Body of pancreas (tissue), 4 donors: ENCODE measurements at regions not wholly inside any gene's neighbourhood (a gene's known extent, or its start where the extent isn't known, plus 50 kb on each side); places are given as distances from the start of the nearest gene placed in this dataset.

ENCODE experiments used
- CTCF ChIP-seq, 7 experiments: fragments of 450-650 bp in 4 of 7; fragments of 200-600 bp in 3 of 7; sonication (generic) in 3 of 7; IDR thresholded peaks; one replicate each; pipeline ENCODE4 v1.5.1; 2016 to 2019; ENCODE audit warnings: antibody characterized with exemption in 7 of 7
- POLR2A ChIP-seq, 3 donors: fragments of 450-650 bp; IDR thresholded peaks; one replicate each; pipeline ENCODE4 v1.6.1; 2016; ENCODE audit warnings: antibody characterized with exemption in 3 of 3, mild to moderate bottlenecking in 2 of 3

GRCh38 chrX:125604448-125604847, 284.8 kb downstream of the TEX13C start:
- TF ChIP-seq CTCF (IDR thresholded peaks at IDR 0.05) = no peak
- no peak for TF ChIP-seq POLR2A (IDR thresholded peaks at IDR 0.05)
